ENCODE measurements at regions not wholly inside any gene's neighbourhood (a gene's known extent, or its start where the extent isn't known, plus 50 kb on each side); places are given as distances from the start of the nearest gene placed in this dataset.

DNA sequence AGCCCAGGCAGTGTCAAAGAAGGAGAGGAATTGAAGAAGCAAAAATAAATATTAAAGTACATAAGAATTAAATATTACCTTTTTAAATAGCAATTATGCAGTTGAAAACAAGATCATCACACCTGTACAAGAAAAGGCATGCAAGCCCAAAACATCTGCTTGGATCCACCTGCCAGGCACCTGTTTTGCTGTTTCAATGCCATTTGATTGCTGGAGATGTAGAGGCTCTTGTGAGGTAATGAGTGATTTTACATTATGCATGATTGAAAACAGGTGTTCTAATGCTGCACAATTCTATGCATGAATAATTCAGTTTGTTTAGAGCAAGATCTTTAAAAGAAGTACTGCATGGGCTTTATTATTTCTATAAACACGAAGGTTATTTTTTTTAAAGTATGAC, 700.6 kb upstream of the ZEB2 start:
- Histone ChIP-seq H3K9ac (ENCODE audit: low read length) (no peak overlapping the region), H2AFZ (ENCODE audit: low read depth, low read length) (no peak overlapping the region), H3K36me3 (ENCODE audit: insufficient read depth, low read length) (no peaks in the 10 kb centered on the region), H3K27me3 (ENCODE audit: insufficient read depth, low read length) (no peaks in the 10 kb centered on the region), H3K4me1 (ENCODE audit: insufficient read depth, low read length) (no peaks in the 10 kb centered on the region), H3K79me2 (ENCODE audit: insufficient read depth, low read length) (no peaks in the 10 kb centered on the region), H3K4me3 (ENCODE audit: insufficient read depth, low read depth, low read length) (no peak overlapping the region), H3K9me3 (ENCODE audit: insufficient read depth, low read depth, low read length) (no peaks in the 10 kb centered on the region), H4K20me1 (ENCODE audit: insufficient read depth, low read length) (no peaks in the 10 kb centered on the region), H3K4me2 (ENCODE audit: low read length) (no peak overlapping the region), H3K27ac (ENCODE audit: low read depth, low read length) (no peak overlapping the region)
- no peak overlapping the region for H3K4me3 Mint-ChIP-seq (ENCODE audit: unreplicated experiment)
- no peak for DNase-seq (ENCODE audit: low read depth)
- H3K27ac Mint-ChIP-seq (ENCODE audit: unreplicated experiment): no peak overlapping the region
- TF ChIP-seq, protein P1, sequence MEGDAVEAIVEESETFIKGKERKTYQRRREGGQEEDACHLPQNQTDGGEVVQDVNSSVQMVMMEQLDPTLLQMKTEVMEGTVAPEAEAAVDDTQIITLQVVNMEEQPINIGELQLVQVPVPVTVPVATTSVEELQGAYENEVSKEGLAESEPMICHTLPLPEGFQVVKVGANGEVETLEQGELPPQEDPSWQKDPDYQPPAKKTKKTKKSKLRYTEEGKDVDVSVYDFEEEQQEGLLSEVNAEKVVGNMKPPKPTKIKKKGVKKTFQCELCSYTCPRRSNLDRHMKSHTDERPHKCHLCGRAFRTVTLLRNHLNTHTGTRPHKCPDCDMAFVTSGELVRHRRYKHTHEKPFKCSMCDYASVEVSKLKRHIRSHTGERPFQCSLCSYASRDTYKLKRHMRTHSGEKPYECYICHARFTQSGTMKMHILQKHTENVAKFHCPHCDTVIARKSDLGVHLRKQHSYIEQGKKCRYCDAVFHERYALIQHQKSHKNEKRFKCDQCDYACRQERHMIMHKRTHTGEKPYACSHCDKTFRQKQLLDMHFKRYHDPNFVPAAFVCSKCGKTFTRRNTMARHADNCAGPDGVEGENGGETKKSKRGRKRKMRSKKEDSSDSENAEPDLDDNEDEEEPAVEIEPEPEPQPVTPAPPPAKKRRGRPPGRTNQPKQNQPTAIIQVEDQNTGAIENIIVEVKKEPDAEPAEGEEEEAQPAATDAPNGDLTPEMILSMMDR (IDR thresholded peaks at IDR 0.05; ENCODE audit: insufficient read depth, low read depth, low read length): no peak
- TF ChIP-seq EZH2 (IDR thresholded peaks at IDR 0.05; ENCODE audit: insufficient read depth, low read length): no peak
- no peak for FAIRE-seq
- H3K27me3 Mint-ChIP-seq (ENCODE audit: low read depth, unreplicated experiment): no peaks in the 10 kb centered on the region
- H3K9me3 Mint-ChIP-seq (ENCODE audit: unreplicated experiment): peaks cover 3% of the 10 kb centered on the region
- no peaks in the 10 kb centered on the region for H3K4me1 Mint-ChIP-seq (ENCODE audit: low read depth, unreplicated experiment)
- no peaks in the 10 kb centered on the region for H3K36me3 Mint-ChIP-seq (ENCODE audit: low read depth, unreplicated experiment)

- Histone ChIP-seq H3K4me2 (ENCODE audit: low read length) (no peak overlapping the region), H3K9ac (ENCODE audit: low read length) (no peak overlapping the region), H3K4me3 (ENCODE audit: insufficient read depth, low read depth, low read length) (no peak overlapping the region), H3K9me3 (ENCODE audit: insufficient read depth, low read depth, low read length) (no peaks in the 10 kb centered on the region), H3K27me3 (ENCODE audit: insufficient read depth, low read length) (no peaks in the 10 kb centered on the region), H3K36me3 (ENCODE audit: insufficient read depth, low read length) (no peaks in the 10 kb centered on the region), H3K27ac (ENCODE audit: low read depth, low read length) (no peak overlapping the region), H3K79me2 (ENCODE audit: insufficient read depth, low read length) (no peaks in the 10 kb centered on the region), H2AFZ (ENCODE audit: low read depth, low read length) (no peak overlapping the region), H4K20me1 (ENCODE audit: insufficient read depth, low read length) (no peaks in the 10 kb centered on the region), H3K4me1 (ENCODE audit: insufficient read depth, low read length) (no peaks in the 10 kb centered on the region)
- H3K4me3 Mint-ChIP-seq (ENCODE audit: unreplicated experiment): no peak overlapping the region
- no peak for TF ChIP-seq EZH2 (IDR thresholded peaks at IDR 0.05; ENCODE audit: insufficient read depth, low read length)
- TF ChIP-seq, protein P1 (IDR thresholded peaks at IDR 0.05; ENCODE audit: insufficient read depth, low read depth, low read length): no peak
- H3K27ac Mint-ChIP-seq (ENCODE audit: unreplicated experiment): no peak overlapping the region
- H3K27me3 Mint-ChIP-seq (ENCODE audit: low read depth, unreplicated experiment): peaks cover 1% of the 10 kb centered on the region
- no peaks in the 10 kb centered on the region for H3K36me3 Mint-ChIP-seq (ENCODE audit: low read depth, unreplicated experiment)
- DNase-seq (ENCODE audit: low read depth) (no peak), FAIRE-seq (no peak)
- H3K9me3 Mint-ChIP-seq (ENCODE audit: unreplicated experiment): peaks cover 21% of the 10 kb centered on the region
- H3K4me1 Mint-ChIP-seq (ENCODE audit: low read depth, unreplicated experiment): no peaks in the 10 kb centered on the region
Measured at GRCh38 chr2:145207884-145208283, 688.0 kb upstream of the ZEB2 start.

- Mint-ChIP-seq H3K27ac (ENCODE audit: unreplicated experiment) (no peak overlapping the region), H3K4me1 (ENCODE audit: low read depth, unreplicated experiment) (no peaks in the 10 kb centered on the region), H3K9me3 (ENCODE audit: unreplicated experiment) (peaks cover 17% of the 10 kb centered on the region), H3K36me3 (ENCODE audit: low read depth, unreplicated experiment) (no peaks in the 10 kb centered on the region), H3K27me3 (ENCODE audit: low read depth, unreplicated experiment) (no peaks in the 10 kb centered on the region), H3K4me3 (ENCODE audit: unreplicated experiment) (no peak overlapping the region)
- Histone ChIP-seq H3K9ac (ENCODE audit: low read length) (no peak overlapping the region), H3K4me3 (ENCODE audit: insufficient read depth, low read depth, low read length) (no peak overlapping the region), H4K20me1 (ENCODE audit: insufficient read depth, low read length) (no peaks in the 10 kb centered on the region), H3K27ac (ENCODE audit: low read depth, low read length) (no peak overlapping the region), H3K4me1 (ENCODE audit: insufficient read depth, low read length) (no peaks in the 10 kb centered on the region), H3K36me3 (ENCODE audit: insufficient read depth, low read length) (no peaks in the 10 kb centered on the region), H2AFZ (ENCODE audit: low read depth, low read length) (no peak overlapping the region), H3K9me3 (ENCODE audit: insufficient read depth, low read depth, low read length) (no peaks in the 10 kb centered on the region), H3K79me2 (ENCODE audit: insufficient read depth, low read length) (no peaks in the 10 kb centered on the region), H3K4me2 (ENCODE audit: low read length) (no peak overlapping the region), H3K27me3 (ENCODE audit: insufficient read depth, low read length) (no peaks in the 10 kb centered on the region)
- TF ChIP-seq EZH2 (IDR thresholded peaks at IDR 0.05; ENCODE audit: insufficient read depth, low read length): no peak
- TF ChIP-seq, protein P1 (IDR thresholded peaks at IDR 0.05; ENCODE audit: insufficient read depth, low read depth, low read length): no peak
- FAIRE-seq (no peak), DNase-seq (ENCODE audit: low read depth) (no peak)
Measured at GRCh38 chr2:145206496-145207281, 686.8 kb upstream of the ZEB2 start.

Data from astrocyte (in vitro differentiated cells and primary cell).